ENCODE measurements at regions not wholly inside any gene's neighbourhood (a gene's known extent, or its start where the extent isn't known, plus 50 kb on each side); places are given as distances from the start of the nearest gene placed in this dataset.

- TF ChIP-seq YY1 (IDR thresholded peaks at IDR 0.05; ENCODE audit: low read depth) (no peak), RAD21 (IDR thresholded peaks at IDR 0.05; ENCODE audit: low read depth) (no peak), TAF1 (IDR thresholded peaks at IDR 0.05; ENCODE audit: low read depth) (no peak), EGR1 (IDR thresholded peaks at IDR 0.05) (no peak), ZBTB7A (IDR thresholded peaks at IDR 0.05; ENCODE audit: low read depth) (no peak), CEBPB (IDR thresholded peaks at IDR 0.05) (no peak), REST (IDR thresholded peaks at IDR 0.05; ENCODE audit: low read depth) (no peak), NFIC (IDR thresholded peaks at IDR 0.05) (no peak), TCF12 (IDR thresholded peaks at IDR 0.05; ENCODE audit: low read depth) (no peak), MAX (IDR thresholded peaks at IDR 0.05) (no peak), USF1 (IDR thresholded peaks at IDR 0.05) (no peak), EP300 (IDR thresholded peaks at IDR 0.05; ENCODE audit: borderline replicate concordance) (no peak), FOXM1 (IDR thresholded peaks at IDR 0.05; ENCODE audit: borderline replicate concordance, low read depth) (no peak)
These were observed 88.3 kb upstream of the PTHLH start for GRCh38 chr12:28060871-28061270.

Data from Ishikawa (cell line).